ENCODE measurements at regions not wholly inside any gene's neighbourhood (a gene's known extent, or its start where the extent isn't known, plus 50 kb on each side); places are given as distances from the start of the nearest gene placed in this dataset.

DNA sequence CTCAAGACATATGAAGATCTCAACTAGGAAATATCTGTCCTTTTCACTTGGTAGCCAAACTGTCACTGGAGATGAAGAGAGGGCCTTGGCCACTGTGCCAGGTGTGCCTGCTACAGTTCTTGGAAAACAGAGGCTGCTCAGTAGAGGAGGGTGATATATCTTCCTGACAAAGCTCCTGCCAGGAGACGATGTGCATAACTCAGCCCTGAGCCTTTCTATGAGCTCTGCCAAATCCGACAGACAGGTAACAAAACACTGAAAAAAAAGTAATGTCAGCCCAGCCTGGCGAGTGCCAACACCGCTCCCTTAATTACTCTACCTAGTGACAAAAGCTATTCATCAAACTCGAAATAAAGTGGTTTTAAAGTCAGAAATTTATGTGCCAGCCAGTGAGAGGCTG, 123.2 kb downstream of the MFSD1 start:
- H3K23ac ChIP-seq (ENCODE audit: low read depth, low read length, poor library complexity), result no peak overlapping the region
- no peak overlapping the region for H2AK5ac ChIP-seq (ENCODE audit: low read depth, low read length)
- H3K79me1 ChIP-seq (ENCODE audit: low read depth, low read length), result no peaks in the 10 kb centered on the region
- H3K9me3 ChIP-seq (replicated peaks in 1 of 2; ENCODE audit: control insufficient read depth in 2 of 2, insufficient read depth in 1 of 2, low read depth in 1 of 2, low read length in 2 of 2), result peaks cover 0 to 2% of the 10 kb centered on the region in 2 donors
- H2BK5ac ChIP-seq (ENCODE audit: low read length), result no peak overlapping the region
- H3K18ac ChIP-seq (ENCODE audit: low read length), result no peak overlapping the region
- H3K4me2 ChIP-seq (ENCODE audit: insufficient read depth, low read length, poor library complexity, severe bottlenecking), result no peak overlapping the region
- no peaks in the 10 kb centered on the region for H3K36me3 ChIP-seq (replicated peaks in 1 of 2; ENCODE audit: control insufficient read depth in 2 of 2, insufficient read depth in 2 of 2, low read length in 2 of 2)
- H2BK120ac ChIP-seq (ENCODE audit: low read depth, low read length), result no peak overlapping the region
- H3K9ac ChIP-seq (ENCODE audit: low read depth, low read length, poor library complexity), result no peak overlapping the region
- H2BK15ac ChIP-seq (ENCODE audit: low read length), result no peak overlapping the region
- H3K27ac ChIP-seq (replicated peaks; ENCODE audit: low read length), result no peak overlapping the region
- H3K4me1 ChIP-seq (ENCODE audit: control insufficient read depth in 2 of 2, insufficient read depth in 1 of 2, low read depth in 1 of 2, low read length in 2 of 2), result no peaks in the 10 kb centered on the region
- no CpG with 5 or more reads among the region's 5 CpGs for WGBS, 2 donors (ENCODE audit: extremely low coverage in 2 of 2, insufficient read length in 2 of 2, insufficient replicate concordance in 1 of 2)
- no peak overlapping the region for H3K14ac ChIP-seq (ENCODE audit: low read length)
- no peak overlapping the region for H3K4ac ChIP-seq (ENCODE audit: low read length)
- H2AFZ ChIP-seq (ENCODE audit: low read length), result no peak overlapping the region
- no peak overlapping the region for H3K4me3 ChIP-seq (ENCODE audit: low read length in 2 of 2)
- no peak overlapping the region for H4K8ac ChIP-seq (ENCODE audit: low read depth, low read length)
- H4K91ac ChIP-seq (ENCODE audit: low read depth, low read length, poor library complexity), result no peak overlapping the region
- no peak for DNase-seq (ENCODE audit: low spot score)
- H2BK12ac ChIP-seq (ENCODE audit: low read length), result no peak overlapping the region
- no peaks in the 10 kb centered on the region for H3K27me3 ChIP-seq (ENCODE audit: control insufficient read depth in 3 of 3, insufficient read depth in 3 of 3, low read depth in 1 of 3, low read length in 3 of 3)

DNA sequence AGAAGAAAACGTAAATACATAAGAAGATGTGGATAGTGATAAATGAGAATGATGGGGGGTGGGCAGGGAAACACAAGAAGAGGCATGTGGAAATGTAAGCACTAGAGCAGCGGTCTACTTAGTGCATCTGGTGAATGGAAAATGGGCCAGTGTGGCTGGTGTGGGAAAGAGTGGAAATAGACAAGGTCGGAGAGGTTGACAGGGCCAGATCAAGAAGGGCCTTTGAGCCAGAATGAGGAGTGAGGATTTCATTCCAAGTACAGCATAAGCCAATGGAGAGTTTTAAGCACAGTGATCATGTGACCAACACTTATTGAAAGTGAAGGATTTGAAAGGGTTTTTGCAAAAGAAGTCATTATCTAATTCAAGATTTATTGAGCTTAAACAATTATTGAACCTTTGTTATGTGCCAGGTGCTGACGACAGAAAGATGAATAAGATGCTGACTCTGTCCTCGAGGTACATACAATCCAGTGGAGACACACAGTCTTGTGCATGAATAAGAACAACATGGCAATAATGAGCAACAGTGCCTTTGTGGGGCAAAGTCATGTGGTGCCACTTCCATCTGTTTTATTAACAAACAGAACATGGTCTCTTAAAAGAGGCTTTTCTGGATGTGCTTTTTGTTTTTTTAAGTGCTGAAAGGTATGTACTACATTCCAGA, 124.1 kb downstream of the MFSD1 start:
- Histone ChIP-seq H2AK5ac (ENCODE audit: low read depth, low read length) (no peak overlapping the region), H3K9ac (ENCODE audit: low read depth, low read length, poor library complexity) (no peak overlapping the region), H2BK120ac (ENCODE audit: low read depth, low read length) (no peak overlapping the region), H3K79me1 (ENCODE audit: low read depth, low read length) (no peaks in the 10 kb centered on the region), H3K27ac (replicated peaks; ENCODE audit: low read length) (no peak overlapping the region), H3K14ac (ENCODE audit: low read length) (no peak overlapping the region), H3K9me3 (replicated peaks in 1 of 2; ENCODE audit: control insufficient read depth in 2 of 2, insufficient read depth in 1 of 2, low read depth in 1 of 2, low read length in 2 of 2) (peaks cover 0 to 2% of the 10 kb centered on the region in 2 donors), H2BK12ac (ENCODE audit: low read length) (no peak overlapping the region), H3K4me2 (ENCODE audit: insufficient read depth, low read length, poor library complexity, severe bottlenecking) (no peak overlapping the region), H4K8ac (ENCODE audit: low read depth, low read length) (no peak overlapping the region), H4K91ac (ENCODE audit: low read depth, low read length, poor library complexity) (no peak overlapping the region), H3K36me3 (replicated peaks in 1 of 2; ENCODE audit: control insufficient read depth in 2 of 2, insufficient read depth in 2 of 2, low read length in 2 of 2) (no peaks in the 10 kb centered on the region), H2BK5ac (ENCODE audit: low read length) (no peak overlapping the region), H3K4me1 (ENCODE audit: control insufficient read depth in 2 of 2, insufficient read depth in 1 of 2, low read depth in 1 of 2, low read length in 2 of 2) (no peaks in the 10 kb centered on the region), H3K27me3 (ENCODE audit: control insufficient read depth in 3 of 3, insufficient read depth in 3 of 3, low read depth in 1 of 3, low read length in 3 of 3) (no peaks in the 10 kb centered on the region), H3K4me3 (ENCODE audit: low read length in 2 of 2) (no peak overlapping the region), H3K18ac (ENCODE audit: low read length) (no peak overlapping the region), H3K23ac (ENCODE audit: low read depth, low read length, poor library complexity) (no peak overlapping the region), H2BK15ac (ENCODE audit: low read length) (no peak overlapping the region), H2AFZ (ENCODE audit: low read length) (no peak overlapping the region), H3K4ac (ENCODE audit: low read length) (no peak overlapping the region)
- DNase-seq (ENCODE audit: low spot score), result no peak
- WGBS, 2 donors (ENCODE audit: extremely low coverage in 2 of 2, insufficient read length in 2 of 2, insufficient replicate concordance in 1 of 2), result no CpG with 5 or more reads among the region's 5 CpGs

DNA sequence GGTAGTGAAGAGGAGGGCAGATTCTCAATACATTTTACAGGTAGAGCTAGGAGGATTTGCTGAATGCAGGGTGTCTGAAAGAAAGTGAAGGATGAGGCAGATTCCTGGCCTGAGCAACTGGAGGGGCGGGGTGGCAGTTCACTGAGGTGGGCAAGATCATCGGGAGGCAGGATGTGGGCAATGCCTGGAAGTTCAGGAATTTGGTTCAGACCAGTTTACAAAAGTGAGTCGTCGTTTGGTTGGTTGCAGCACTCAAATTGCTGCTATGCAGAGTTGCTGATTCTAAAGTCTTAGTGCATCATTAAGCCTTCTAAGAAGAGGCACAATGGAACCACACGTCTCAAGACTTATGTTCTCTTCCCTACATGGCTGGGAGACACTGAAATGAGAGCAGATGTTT, 134.0 kb downstream of the MFSD1 start:
- Histone ChIP-seq H3K4me1 (ENCODE audit: control insufficient read depth in 2 of 2, insufficient read depth in 1 of 2, low read depth in 1 of 2, low read length in 2 of 2) (peaks cover 0 to 9% of the 10 kb centered on the region in 2 donors), H4K8ac (ENCODE audit: low read depth, low read length) (no peak overlapping the region), H3K4me3 (ENCODE audit: low read length in 2 of 2) (no peak overlapping the region), H3K4me2 (ENCODE audit: insufficient read depth, low read length, poor library complexity, severe bottlenecking) (no peak overlapping the region), H2BK12ac (ENCODE audit: low read length) (no peak overlapping the region), H3K27me3 (ENCODE audit: control insufficient read depth in 3 of 3, insufficient read depth in 3 of 3, low read depth in 1 of 3, low read length in 3 of 3) (no peaks in the 10 kb centered on the region), H2BK15ac (ENCODE audit: low read length) (no peak overlapping the region), H3K4ac (ENCODE audit: low read length) (no peak overlapping the region), H3K9ac (ENCODE audit: low read depth, low read length, poor library complexity) (no peak overlapping the region), H3K79me1 (ENCODE audit: low read depth, low read length) (no peaks in the 10 kb centered on the region), H3K14ac (ENCODE audit: low read length) (no peak overlapping the region), H3K27ac (replicated peaks; ENCODE audit: low read length) (no peak overlapping the region), H2AK5ac (ENCODE audit: low read depth, low read length) (no peak overlapping the region), H3K36me3 (replicated peaks in 1 of 2; ENCODE audit: control insufficient read depth in 2 of 2, insufficient read depth in 2 of 2, low read length in 2 of 2) (peaks cover 0 to 2% of the 10 kb centered on the region in 2 donors), H3K9me3 (replicated peaks in 1 of 2; ENCODE audit: control insufficient read depth in 2 of 2, insufficient read depth in 1 of 2, low read depth in 1 of 2, low read length in 2 of 2) (no peaks in the 10 kb centered on the region), H4K91ac (ENCODE audit: low read depth, low read length, poor library complexity) (no peak overlapping the region), H2AFZ (ENCODE audit: low read length) (no peak overlapping the region), H2BK5ac (ENCODE audit: low read length) (no peak overlapping the region), H2BK120ac (ENCODE audit: low read depth, low read length) (no peak overlapping the region), H3K18ac (ENCODE audit: low read length) (no peak overlapping the region), H3K23ac (ENCODE audit: low read depth, low read length, poor library complexity) (no peak overlapping the region)
- WGBS, 2 donors (ENCODE audit: extremely low coverage in 2 of 2, insufficient read length in 2 of 2, insufficient replicate concordance in 1 of 2), result no CpG with 5 or more reads among the region's 5 CpGs
- DNase-seq (ENCODE audit: low spot score), result no peak

DNA sequence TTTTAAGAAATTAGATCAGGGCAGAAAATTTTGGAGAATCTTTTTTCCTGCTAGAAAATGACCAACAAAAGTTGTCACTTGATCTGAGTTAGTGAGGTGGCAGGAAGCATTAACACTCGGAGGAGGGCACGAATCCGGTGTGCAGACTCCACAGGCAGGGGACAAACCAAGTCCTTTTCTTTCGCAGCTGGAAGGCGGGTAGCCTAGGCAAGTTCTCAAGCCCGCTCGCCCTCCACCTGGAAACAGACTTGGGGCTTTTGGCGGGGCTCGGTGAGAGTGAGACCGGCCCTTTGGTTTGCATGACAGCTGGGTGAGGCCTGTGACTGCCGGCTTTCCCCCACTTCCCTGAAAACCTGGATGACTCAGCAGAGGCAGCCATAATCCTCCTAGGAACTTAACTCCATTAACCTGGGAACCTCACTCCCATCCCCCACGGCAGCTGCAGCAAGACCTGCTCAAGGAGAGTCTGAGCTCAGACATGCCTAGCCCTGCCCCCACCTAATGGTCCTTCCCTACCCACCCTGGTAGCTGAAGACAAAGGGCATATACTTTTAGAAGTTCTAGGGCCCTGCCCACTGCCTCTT, 134.8 kb downstream of the MFSD1 start:
- Histone ChIP-seq H3K4me1 (ENCODE audit: control insufficient read depth in 2 of 2, insufficient read depth in 1 of 2, low read depth in 1 of 2, low read length in 2 of 2) (peaks cover 0 to 9% of the 10 kb centered on the region in 2 donors), H3K4me3 (ENCODE audit: low read length in 2 of 2) (no peak overlapping the region)
- WGBS, 2 donors (ENCODE audit: extremely low coverage in 2 of 2, insufficient read length in 2 of 2, insufficient replicate concordance in 1 of 2), result no CpG with 5 or more reads among the region's 12 CpGs

More for the DNA sequence above, 134.8 kb downstream of the MFSD1 start:
- Histone ChIP-seq H3K27ac (replicated peaks; ENCODE audit: low read length) (peak overlapping the region; percentile 46), H3K36me3 (replicated peaks in 1 of 2; ENCODE audit: control insufficient read depth in 2 of 2, insufficient read depth in 2 of 2, low read length in 2 of 2) (peaks cover 0 to 2% of the 10 kb centered on the region in 2 donors), H2BK15ac (ENCODE audit: low read length) (no peak overlapping the region), H2BK12ac (ENCODE audit: low read length) (no peak overlapping the region), H3K79me1 (ENCODE audit: low read depth, low read length) (no peaks in the 10 kb centered on the region), H3K9ac (ENCODE audit: low read depth, low read length, poor library complexity) (no peak overlapping the region), H2AFZ (ENCODE audit: low read length) (no peak overlapping the region), H3K18ac (ENCODE audit: low read length) (peak overlapping the region; percentile 90), H3K4ac (ENCODE audit: low read length) (no peak overlapping the region), H2AK5ac (ENCODE audit: low read depth, low read length) (peak overlapping the region; percentile 81), H4K91ac (ENCODE audit: low read depth, low read length, poor library complexity) (no peak overlapping the region), H2BK5ac (ENCODE audit: low read length) (peak overlapping the region; percentile 82), H3K23ac (ENCODE audit: low read depth, low read length, poor library complexity) (no peak overlapping the region), H3K27me3 (ENCODE audit: control insufficient read depth in 3 of 3, insufficient read depth in 3 of 3, low read depth in 1 of 3, low read length in 3 of 3) (no peaks in the 10 kb centered on the region), H3K14ac (ENCODE audit: low read length) (peak overlapping the region; percentile 56), H3K9me3 (replicated peaks in 1 of 2; ENCODE audit: control insufficient read depth in 2 of 2, insufficient read depth in 1 of 2, low read depth in 1 of 2, low read length in 2 of 2) (no peaks in the 10 kb centered on the region), H3K4me2 (ENCODE audit: insufficient read depth, low read length, poor library complexity, severe bottlenecking) (no peak overlapping the region), H2BK120ac (ENCODE audit: low read depth, low read length) (no peak overlapping the region), H4K8ac (ENCODE audit: low read depth, low read length) (peak overlapping the region; percentile 17)
- no peak for DNase-seq (ENCODE audit: low spot score)

Measured in neuronal stem cell (in vitro differentiated cells).